CD4-positive, alpha-beta T cell treated with Interleukin-10 for 1 hour (primary cell): ENCODE measurements at regions not wholly inside any gene's neighbourhood (a gene's known extent, or its start where the extent isn't known, plus 50 kb on each side); places are given as distances from the start of the nearest gene placed in this dataset.
"Not testable (repeated sequence)": the region's sequence is repeated elsewhere in the genome, so short reads cannot be mapped to it uniquely, and the experiment has no call there.

Source experiments
- DNase-seq: peaks from one replicate; pipeline ENCODE4 v3.0.0-alpha.2; 2020

DNA sequence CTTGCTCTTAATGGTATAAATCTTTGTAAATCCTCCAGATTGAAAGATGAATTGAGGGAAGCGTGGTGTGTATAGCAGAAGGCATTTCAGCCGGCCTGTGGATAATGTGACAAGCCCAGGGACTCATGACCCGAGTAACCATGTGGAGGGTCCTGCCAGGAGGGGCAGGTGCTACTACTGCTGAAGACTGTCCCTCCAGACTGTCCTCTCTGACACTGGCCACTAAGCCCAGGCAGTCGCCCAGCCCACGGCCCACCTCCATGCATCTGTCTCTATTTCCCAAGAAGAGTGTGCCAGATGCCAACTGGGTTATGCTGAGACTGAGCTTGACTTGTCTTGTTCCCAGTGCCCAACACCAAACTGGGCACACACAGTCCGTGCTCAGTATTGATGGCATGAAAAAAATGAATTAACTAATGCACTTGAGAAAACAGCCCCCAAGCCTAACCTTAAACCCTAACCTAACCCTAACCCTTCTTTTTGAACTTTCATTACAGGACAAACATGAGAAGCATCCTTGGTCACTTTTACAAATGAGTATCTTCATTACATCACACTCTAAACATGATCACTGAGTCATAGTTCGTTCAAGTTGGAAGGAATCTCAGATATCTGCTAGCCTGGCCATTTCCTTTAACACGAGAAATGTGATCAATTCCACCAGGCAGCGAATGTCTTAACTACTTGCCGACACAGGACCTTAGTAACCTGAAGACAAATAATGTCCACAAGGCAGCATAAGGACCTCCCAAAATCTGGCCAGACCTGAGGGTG lies 182.2 kb upstream of the RREB1 start:
- DNase-seq: no peak

DNA sequence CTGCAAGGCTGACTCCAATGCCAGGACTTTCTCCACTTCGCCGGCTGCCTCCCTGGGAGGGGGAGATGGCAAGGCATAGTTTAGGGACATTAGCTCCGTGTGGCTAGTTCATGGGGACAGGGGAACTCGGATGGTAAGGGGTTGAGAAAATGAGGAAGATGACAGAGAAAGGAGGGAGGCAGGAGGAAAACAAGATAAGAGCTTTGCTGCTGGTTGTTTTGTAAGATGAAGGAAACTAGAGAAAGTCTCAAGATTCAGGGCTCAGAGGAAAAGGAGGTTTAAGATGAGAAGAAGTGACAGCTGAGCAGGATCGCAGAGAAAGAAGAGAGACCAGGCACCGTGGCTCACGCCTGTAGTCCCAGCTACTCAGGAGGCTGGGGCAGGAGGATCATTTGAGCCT lies 180.9 kb upstream of the RREB1 start:
- no peak for DNase-seq

DNA sequence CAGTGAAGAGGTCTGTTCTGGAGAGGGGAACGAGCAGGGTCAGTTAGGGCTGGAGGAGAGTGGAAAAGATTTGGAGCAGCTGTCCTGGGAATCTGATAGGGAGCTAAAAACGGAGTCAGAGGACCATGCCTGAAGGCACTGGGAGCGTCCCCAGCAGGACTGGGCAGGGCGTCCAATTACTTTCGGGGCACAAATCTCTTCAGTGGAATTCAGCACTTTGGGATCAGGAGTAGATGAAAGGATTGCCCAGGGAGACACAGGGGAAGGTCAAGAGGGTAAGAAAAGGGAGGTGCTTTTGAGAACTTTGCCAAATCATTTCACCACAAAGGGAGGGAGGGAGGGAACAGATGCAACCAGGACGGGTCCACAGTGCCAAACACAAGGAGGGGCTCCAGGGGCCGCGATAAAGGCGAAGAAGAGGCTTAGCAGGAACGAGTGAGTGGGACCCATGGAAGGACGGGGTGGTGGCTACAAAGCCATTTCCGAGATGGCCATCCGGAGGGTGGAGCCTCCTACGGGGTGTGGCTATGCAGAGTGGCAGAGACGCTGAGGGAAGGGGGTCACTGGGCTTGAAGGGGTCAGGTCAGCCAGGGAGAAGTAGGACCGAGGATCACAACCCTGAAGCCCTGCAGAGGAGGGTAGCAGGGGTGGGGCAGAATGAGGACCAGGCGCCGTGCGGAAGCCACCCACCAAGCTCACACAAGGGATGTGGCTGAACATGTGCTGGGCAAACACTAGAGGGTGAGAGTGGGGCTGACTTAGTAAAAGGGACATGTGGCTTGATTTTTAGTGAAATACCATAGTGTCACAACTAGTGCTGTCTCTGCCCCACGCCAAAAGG lies 180.0 kb upstream of the RREB1 start:
- DNase-seq: no peak

DNA sequence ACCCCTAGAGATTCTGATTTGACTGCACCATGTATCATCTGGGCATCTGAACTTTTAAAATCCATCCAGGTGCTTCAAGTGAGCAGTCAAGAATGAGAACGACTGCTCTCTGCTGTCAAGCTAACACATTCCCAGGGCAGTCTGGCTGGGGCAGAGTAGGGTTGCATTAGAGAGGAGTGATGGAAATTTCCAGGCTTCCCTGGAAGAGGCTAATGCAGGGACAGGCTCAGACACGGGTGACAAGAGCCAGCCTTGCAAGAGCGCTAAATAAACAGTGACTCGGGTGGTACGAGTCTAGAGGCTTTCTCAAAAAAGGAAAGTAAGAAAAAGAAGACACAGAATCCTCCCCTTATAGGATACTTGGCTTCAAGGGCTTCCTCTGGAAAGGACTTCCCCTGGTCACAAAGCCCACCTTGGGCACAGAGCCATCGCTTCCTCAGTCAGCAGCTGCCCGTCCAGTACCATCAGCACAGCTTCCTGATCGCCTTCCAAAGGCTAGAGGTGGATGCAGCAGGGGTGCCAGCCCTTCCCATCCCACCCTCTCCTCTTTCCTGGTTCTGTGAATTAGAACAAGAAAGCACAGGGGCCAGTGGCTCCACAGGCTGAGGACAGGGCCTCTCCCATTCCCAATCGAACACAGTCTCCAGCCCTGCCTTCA lies 177.4 kb upstream of the RREB1 start:
- no peak for DNase-seq

DNA sequence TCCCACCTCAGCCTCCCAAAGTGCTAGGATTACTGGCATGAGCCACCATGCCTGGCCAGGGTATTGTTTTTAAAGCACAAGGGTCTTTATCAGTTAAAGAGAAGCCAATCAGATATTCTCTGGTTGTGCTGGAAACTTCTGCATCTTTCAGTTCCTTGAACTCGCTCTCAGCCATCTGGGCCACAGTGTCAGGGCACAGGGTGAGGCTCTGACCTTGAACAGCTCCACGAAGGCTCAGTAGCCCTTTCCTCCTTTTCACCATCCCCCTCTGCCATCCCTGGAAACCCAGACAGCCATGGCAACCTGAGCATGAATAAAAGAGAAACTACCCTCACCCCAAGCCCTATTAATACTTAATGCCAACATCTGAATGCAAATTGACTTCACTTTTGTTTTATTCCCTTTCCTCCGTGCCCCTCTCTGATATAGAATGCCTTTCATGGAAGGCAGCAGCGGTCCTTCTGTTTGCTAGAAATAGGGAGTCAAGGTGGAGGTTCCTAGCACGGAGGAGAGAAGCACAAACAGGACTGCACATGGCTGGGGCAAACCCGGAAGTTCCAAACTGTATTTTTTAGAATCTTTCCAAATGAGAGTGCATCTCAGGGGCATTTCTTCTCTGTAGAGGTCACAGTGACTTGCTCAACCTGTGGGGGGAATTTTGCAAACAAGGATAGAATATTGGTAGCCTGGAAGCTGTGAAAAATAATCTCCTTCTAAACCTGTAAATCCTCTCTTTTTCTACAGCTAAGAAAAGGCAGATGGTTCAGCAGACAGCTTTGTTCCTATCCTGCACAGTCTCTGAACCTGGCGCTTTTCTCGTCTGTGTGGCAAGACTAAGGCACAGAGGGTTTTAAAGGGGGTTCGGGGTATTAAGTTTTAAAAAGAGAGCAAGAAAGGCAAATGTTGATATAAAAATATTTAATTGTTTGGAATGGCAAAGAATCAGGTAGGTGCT lies 176.4 kb upstream of the RREB1 start:
- DNase-seq: no peak

DNA sequence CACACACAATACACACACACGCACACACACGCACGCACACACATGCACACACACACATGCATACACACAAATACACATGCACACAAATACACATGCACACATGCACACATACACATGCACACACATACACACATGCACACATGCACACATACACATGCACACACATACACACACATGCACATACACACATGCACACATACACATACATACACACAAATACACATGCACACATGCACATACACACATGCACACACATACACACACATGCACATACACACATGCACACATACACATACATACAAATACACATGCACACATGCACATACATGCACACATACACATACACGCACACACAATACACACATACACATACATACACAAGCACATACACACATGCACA lies 175.4 kb upstream of the RREB1 start:
- no peak for DNase-seq

DNA sequence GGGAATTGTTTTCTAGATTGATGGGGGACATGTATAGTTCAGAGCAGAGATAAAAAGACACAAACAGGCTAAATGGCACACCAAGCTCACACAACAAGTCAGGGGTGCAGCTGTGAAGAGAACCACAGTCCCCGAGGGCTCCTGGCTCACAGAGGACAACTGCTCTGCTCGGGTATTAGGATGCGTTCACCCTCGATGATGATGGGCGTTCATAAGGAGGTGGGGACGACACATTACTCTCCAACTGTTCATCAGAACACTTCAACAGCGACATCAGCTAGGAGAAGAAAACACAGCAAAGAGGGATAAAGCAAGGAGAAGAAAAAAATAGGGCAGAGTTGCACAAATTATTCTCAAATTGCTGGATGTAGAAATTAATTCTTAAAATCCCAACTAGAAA lies 174.8 kb upstream of the RREB1 start:
- DNase-seq: no peak

DNA sequence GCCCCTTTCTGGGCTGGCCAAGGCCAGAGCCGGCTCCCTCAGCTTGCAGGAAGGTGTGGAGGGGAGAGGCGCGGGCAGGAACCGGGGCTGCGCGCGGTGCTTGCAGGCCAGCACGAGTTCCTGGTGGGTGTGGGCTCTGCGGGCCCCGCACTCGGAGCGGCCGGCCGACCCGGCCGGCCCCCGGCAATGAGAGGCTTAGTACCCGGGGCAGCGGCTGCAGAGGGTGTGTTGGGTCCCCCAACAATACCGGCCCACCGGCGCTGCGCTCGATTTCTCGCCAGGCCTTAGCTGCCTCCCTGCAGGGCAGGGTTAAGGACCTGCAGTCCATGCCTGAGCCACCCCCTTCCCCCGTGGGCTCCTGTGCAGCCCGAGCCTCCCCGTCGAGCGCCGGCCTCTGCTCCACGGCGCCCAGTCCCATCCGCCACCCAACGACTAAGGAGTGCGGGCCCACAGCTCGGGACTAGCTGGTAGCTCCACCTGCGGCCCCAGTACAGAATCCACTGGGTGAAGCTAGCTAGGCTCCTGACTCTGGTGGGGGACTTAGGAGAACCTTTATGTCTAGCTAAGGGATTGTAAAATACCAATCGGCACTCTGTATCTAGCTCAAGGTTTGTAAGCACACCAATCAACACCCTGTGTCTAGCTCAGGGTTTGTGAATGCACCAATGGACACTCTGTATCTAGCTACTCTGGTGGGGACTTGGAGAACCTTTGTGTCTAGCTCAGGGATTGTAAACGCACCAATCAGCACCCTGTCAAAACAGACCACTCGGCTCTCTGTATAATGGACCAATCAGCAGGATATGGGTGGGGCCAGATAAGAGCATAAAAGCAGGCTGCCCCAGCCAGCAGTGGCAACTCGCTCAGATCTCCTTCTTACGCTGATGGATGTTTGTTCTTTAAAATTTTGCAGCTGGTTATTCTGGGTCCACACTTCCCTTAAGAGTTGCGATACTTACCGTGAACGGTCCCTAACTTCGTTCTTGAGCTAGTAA lies 167.4 kb upstream of the RREB1 start:
- no peak for DNase-seq

DNA sequence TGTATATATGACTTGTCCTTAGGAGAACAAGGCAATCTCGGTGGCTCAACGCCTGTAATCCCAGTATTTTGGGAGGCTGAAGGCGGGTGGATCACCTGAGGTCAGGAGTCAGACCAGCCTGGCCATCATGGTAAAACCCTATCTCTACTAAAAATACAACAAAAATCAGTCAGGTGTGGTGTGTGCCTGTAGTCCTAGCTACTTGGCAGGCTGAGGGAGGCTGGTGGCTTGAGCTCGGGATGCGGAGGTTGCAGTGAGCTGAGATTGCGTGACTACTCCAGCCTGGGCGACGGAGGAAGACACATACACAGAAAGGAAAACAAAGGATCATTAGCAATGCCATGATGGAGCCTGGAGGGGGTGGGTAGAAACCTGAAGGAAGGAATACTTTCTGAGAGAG lies 166.6 kb upstream of the RREB1 start:
- DNase-seq: no peak

DNA sequence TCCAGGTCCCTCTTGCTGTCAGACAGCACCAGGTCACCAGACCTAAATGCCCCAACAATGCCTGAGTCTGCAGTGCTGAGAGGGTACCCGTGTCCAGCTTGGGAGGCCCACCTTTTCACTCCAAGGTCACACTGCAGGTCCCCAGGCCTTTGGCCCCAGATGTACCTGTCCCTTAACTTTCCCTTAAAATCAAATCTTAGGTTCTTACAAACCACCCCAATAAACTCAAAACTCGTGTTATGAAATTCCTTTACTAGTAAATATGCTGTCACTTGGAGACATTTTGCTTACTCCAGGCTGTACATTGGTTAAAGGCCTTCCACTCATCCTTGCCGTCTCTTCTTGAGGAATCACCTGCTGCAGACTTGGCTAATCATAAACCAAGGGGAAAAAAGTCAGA lies 165.7 kb upstream of the RREB1 start:
- DNase-seq: no peak

DNA sequence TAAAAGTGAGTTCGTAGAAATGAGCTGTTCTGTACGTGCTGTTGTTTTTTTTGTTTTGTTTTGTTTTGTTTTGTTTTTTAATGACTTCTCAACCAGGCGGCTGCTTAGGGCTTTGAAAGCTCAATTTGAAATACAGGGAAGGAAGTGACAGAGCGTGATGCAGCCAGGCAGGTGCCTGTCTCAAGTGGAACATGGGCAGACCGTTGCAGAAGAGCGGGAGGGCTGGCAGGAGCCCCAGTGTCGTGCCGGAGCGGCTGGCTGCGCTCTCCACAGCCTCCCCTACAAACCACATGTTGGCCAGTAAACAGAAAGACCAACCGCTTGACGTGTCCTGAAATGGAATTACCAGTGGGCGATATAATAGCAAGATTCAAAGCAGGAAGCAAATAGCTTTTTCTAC lies 164.9 kb upstream of the RREB1 start:
- DNase-seq: no peak

DNA sequence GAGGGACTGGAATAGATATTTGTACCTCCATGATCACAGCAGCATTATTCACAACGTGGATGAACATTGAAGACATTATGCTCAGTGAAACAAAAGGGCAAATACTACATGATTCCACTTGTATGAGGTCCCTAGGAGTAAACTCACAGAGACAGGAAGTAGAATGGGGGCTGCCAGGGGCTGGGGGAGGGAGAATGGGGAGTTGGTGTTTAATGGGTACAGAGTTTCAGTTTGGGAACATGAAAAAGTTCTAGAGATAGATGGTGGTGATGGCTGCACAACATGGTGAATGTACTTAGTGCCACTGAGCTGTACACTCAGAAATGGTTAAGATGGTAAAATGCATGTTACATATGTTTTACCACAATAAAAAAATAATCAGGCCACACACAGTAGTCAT lies 164.3 kb upstream of the RREB1 start:
- no peak for DNase-seq

DNA sequence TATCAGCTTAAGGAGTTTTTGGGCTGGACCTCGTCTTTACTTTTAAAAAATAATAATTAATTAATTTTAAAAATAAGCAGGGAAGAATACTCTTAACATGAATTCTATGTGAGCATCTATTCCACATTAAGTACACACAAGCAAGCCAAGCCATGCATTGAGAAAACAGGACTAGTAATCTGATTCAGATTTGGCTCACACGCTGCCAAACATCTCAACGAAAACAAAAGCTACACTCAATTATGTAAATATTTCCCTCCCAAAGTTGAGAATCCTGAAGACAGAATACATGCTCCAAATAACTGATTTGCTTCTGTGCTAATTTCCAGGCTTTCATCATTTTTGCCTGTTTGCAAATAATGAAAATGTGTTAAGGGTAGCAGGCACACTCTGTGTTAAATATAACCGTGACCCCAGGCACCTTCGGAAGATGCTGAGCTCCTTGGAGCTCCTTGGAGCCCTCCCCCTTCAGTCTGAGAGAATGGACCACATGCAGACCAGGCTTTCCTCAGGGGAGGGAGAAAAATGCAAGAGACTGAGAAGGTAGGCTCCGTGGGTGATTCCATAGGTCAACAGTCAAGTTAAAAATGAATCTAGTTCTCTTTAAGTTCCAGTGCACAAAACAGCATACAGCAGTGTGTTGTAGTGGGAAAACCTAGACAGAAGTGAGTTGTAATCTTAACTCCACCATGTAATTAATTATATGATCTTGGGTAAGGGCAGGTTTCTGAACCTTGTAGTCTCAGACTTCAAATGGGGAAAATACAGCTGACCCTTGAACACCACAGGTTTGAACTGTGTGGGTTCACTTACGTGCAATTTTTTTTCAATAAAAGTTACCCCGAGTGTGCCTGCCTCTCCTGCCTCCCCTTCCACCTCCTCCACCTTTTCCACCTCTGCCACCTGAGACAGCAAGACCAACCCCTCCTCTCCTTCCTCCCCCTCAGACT lies 161.3 kb upstream of the RREB1 start:
- no peak for DNase-seq

DNA sequence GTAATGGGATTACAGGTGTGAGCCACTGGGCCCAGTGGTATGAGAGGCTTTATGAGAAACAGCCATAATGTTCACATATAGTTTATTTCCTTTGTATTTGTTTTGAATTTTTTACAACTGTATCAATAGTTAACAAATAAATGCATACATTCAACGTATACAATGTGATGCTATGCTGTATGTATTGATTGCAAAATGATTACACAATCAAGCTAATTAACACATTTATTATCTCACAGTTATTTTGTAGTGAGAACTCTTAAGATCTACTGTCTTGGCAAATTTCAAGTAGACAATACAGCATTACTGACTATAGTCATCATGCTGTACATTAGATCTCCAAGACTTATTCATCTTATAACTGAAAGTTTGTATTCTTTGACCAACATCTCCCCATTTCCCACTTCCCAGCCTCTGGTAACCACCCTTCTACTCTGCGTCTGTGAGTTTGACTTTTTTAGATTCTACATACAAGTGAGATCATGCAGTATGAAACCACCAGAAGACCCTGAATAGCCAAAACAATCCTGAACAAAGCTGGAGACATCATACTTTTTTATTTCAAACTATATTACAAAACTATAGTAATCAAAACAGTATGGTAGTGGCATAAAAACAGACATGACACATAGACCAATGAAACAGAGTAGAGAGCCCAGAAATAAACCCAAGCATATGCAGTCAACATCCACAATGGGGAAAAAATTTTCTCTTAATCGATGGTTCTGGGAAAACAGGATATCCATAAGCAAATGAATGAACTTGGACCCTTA lies 157.2 kb upstream of the RREB1 start:
- no peak for DNase-seq

DNA sequence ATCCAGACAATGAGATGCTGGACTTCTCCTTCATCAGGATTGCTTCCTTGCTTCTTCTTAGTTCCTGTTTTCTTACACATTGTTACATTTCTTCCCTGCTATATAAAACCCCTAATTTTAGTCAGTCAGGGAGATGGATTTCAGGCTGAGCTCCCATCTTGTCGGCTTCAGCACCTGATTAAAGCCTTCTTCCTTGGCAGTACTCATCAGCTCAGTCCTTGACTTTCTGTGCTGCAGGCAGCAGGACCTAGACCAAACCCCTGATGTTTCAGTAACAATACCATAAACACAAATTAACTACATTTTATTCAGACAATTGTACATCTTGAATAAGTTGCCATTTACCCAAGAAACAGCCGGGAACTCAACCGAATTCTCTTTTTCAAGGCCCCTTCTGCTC lies 156.4 kb upstream of the RREB1 start:
- no peak for DNase-seq

DNA sequence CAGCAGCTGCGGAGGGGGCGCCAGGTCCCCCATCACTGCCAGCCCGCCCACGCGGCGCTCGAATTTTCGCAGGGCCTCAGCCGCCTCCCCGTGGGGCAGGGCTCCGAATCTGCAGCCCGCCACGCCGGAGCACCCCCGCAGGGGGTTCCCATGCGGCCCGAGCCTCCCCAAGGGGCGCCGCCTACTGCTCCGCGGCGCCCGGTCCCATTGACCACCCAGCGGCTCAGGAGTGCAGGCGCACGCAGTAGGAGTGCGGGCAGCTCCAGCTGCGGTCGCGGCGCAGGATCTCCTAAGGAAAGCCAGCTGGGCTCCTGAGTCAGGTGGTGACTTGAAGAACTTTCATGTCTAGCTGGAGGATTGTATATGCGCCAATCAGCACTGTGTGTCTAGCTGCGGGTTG lies 155.3 kb upstream of the RREB1 start:
- DNase-seq: no peak

DNA sequence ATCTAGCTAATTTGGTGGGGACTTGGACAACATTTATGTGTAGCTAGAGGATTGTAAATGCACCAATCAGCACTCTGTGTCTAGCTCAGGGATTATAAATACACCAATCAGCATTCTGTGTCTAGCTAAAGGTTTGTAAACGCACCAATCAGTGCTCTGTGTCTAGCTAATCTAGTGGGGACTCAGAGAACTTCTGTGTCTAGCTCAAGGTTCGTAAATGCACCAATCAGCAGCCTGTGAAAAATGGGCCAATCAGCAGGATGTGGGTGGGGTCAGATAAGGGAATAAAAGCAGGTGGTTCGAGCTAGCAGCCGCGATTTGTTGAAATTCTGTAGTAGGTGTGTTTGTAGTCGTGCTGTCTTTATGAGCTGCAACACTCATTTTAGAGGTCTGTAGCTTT lies 154.8 kb upstream of the RREB1 start:
- not testable (repeated sequence) for DNase-seq

DNA sequence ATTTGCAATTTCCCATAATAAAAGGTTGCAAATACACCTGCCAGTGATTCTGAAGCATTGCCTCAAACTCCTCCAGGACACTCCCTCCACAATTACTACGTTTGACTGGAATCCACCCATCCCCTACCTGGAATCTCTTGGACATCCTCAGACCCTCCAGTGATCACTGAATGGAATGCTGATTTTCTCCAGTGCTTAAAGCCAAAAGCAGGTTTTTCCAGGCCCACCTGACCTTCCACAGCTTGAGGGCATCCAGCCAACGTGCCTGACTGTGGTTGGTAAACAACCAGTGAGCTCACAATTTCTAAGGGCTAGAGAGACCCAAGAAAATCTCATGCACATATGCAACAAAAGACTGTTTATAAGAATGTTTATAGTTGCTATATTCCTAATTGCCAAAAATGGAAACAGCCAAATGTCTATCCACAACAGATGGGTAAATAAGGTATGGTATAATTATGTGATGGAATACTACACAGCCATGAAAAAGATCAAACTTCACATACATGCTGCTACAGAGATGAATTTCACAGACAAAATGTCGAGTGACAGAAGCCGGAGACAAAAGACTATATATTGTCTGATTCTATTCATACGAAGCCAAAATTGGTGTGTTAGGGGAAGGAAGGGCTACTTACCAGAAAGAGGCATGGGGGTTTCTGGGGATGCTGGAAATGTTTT lies 147.1 kb upstream of the RREB1 start:
- no peak for DNase-seq

DNA sequence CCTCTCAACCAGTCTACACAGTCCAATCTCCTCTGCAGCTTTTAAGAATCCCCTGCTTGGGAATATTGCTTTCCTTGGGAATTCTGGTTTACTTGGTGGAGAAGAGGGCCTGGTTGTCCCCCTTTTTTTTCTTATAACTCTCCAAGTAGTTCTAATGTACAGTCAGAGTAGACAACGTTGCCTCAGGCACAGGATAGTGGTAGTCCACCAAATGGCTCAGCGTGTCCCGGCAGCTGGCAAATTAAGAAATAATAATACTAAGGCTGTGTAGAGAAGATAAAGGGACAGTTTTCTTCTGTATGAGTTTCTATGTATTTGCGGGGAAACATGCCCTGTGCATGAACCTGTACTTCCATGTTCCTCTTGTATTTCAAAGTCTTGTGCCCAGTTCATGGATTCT lies 145.7 kb upstream of the RREB1 start:
- no peak for DNase-seq
